Dedifferentiated amniotic fluid mesenchymal stem cell (primary cell): ENCODE measurements at regions not wholly inside any gene's neighbourhood (a gene's known extent, or its start where the extent isn't known, plus 50 kb on each side); places are given as distances from the start of the nearest gene placed in this dataset.

Source experiments
- DNase-seq: peaks from one replicate; pipeline ENCODE4 v3.0.0-alpha.2; 2016; ENCODE audit errors: extremely low spot score

DNA sequence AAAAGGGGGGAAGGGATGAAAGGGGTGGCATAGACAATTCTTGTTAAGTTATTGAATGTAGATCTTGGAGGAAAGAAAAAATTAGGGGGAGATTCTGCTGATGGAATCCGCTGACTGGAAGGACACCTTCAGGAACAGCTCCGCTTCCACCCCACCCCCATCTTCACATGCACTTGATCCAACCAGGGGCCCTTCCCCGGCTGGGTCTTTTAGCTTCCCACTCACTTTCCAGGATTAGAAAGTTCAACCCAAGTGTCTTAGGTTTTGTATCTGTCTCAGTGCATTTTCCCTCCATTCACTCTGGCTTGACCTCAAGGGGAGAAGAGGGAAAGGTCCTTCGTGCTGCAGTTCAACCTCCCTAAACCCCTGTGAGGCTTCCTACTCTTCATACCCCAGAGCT, 141.4 kb downstream of the IRS2 start:
- no peak for DNase-seq

DNA sequence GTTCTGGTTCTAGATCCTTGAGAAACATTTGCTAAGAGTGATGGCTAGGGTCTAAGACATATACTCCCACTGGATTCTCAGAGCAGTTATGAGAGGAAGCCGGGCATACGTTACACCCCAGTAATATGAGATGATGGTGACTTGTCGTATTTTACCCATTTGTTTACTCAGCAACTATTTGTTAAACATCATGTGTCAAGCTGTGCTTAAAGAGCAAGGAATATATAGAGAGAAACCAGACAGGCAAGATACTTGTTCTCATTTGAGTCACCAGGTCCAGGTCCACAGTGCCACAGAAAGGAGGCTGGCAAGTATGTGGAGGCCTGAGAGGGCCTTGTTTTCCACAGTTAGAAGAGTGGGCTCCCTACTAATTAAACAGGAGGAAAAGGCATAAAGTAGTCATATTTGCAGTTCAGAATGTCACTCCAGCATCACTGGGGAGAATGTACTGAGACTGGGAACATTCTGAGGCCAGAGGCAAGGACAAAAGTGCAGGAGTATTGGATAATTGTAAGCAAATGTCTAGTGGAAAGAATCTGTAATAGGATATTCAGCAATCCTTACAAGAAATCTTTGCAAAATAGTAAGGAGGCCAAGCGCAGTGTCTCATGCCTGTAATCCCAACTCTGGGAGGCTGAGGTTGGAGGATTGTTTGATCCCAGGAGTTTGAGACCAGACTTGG, 142.2 kb downstream of the IRS2 start:
- no peak for DNase-seq

DNA sequence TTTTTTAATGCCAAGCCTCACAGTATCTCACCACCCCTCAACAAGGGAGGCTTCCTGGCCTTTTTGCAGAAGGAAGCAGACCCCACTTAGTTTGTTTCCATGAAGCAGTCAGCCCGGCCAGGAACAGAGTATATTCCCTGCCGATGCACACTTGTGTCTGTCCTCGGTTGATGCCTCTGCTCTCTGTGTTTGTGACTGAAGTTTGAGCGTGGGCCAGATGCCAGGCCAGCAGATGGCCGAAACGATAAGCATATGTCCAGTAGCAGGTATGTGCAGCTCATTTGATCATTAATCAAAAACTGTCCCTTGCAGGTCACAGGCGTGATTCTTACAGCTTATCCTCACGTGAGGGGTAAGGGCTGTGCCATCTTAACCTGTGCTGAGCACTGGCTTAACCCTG, 144.0 kb downstream of the IRS2 start:
- no peak for DNase-seq

DNA sequence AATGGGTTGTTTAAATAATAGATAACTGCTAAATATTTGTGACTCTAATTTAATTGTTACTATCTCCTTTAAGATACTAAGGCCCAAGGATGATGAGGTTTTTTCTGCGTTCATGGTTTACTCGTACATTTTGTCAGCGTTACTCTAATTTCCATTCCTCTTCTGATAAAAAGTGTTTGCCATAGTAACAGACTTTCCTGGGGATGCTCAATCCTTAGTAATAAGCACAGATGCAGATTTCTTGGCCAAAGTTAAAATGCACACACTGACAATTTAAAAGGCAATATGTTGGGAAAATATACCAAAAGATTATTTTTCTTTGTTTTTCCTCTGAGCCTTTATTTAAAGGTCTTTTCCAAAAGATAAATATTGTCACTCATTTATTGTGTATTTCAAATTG, 149.6 kb downstream of the IRS2 start:
- no peak for DNase-seq

DNA sequence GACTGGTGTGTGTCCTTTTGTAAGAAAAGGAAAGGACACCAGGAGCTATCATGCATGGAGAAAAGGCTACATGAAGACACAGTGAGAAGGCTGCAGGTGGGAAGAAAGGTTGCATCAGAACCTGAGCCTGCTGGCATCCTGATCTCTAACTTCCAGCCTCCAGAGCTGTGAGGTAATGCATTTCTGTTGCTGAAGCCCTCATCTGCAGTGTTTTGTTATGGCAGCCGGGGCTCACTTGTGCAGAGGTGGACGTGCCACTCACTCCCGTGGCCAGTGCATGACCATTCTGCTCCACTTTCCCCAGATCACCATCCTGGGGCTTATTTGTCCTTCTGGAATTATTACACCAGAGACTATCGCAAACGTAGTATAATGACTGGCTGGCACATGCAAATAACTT, 155.3 kb downstream of the IRS2 start:
- no peak for DNase-seq

DNA sequence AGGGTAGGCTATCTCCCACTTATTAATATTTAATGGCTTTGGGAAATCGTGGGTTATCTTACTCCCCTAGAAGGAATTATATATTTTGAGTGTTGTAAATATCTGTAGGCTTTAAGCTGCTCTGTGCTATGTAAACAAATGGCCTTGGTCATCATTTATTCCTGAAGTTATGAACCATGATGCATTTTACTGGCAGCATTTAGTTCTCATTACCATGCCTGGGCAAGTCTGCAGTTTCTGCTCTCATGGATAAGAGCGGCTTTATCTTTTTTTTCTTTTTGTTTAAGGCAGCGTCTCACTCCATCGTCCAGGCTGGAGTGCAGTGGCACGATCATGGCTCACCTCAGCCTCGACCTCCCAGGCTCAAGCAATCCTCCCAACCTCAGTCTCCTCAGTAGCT, 156.1 kb downstream of the IRS2 start:
- no peak for DNase-seq

DNA sequence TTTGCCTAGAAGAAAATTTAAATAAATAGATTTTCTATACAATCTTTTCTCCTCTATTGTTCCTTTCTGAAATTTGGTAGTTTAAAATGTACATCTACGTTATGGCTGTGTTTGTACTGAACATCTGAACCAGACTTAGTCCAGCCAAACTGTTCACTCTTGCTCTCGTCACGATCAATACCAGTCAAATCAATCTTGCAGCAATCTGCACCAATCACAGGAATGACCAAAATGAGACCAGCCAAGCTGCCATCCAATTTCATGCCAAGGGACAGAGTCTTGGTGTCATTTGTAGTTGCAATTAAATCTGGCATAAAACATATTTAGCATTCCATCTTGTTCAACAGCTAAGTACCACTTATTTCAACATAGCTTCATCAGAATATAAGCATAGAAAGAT, 156.6 kb downstream of the IRS2 start:
- no peak for DNase-seq

DNA sequence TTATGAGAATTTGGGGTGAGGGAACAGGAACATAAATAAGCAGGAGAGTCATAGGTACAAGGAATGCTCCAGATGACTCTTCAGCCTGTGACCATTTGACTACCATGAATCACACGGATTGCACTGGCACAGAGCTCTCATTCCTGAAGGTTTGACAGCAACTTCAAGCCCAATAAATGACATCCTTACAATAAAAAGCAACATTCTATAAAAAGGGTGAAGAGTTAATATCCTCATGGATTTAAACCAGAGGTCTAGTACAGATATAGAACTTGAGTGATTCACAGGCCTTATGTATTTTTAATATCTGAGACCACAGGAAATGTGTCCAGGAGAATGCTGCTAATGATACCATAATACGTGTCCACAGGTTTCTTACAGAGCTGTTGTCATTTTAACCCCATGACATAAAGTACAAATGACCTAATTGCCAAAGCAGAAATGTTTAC, 158.1 kb downstream of the IRS2 start:
- no peak for DNase-seq

DNA sequence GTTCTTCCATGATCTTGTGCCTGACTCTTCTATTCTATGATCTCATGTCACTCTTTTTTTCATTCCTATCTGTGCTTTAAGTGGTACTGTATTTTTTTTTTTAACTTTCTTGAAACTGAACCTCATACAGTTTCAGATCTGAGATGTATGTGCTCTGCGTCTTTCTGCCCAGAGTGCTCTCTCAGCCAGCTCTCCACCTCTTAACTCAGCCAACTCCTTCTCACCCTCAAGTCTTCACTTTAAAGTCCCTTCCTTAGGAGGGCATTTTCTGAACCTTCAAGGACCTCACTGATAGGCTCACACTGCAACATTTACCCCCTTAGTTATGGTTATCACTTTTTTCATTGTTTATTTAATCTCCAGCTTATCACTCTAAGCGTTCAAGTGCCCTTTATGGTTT, 158.7 kb downstream of the IRS2 start:
- no peak for DNase-seq

DNA sequence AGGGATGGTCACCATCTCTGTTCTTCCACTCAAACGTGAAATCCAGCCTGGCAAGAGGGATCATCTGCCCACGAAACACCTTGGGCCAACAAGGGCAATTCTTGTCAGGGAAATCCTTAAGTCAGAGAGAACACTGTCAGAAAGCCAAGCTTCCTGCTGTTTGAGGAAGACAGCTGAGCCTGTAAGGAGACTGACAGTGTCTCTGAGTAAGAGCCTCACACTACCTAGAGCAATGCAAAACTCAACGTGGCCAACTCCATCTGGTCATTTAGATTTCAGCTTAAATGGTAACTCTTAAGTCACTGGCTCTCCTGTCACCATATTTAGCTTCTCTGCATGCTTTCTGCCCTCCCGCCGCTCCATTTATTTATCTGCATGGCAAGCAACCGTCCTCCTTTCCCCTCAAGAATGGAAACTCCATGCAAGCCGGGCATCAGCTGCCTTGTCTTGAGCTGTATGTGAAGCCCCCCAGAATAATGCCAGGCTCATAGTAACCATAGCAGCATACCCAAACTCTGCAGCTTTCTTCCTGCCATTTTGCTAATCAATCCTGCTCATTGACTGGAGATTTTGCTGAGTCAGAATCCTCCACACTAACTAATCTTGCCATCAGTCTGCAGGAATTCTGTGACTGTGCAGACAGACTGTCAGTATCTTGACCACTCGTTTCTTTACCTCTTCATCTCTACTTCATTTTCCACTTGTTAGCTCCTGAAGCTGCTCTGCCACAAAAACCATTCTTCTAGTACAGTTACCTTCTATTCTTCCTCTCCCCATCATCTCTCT, 159.8 kb downstream of the IRS2 start:
- no peak for DNase-seq

DNA sequence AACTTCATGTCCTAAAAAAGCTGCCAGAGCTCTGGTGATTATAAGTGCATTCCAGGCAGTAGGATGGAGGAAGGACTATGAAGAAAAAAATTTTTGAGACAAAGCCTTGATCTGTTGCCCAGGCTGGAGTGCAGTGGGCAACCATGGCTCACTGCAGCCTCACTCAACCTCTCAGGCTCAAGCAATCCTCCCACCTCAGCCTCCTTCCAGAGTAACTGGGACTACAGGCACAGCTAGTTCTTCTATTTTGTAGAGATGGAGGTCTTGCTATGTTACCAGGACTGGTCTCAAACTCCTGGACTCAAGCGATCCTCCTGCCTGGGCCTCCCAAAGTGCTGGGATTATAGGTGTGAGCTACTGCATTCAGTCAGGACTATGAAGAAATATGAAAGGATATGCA, 161.2 kb downstream of the IRS2 start:
- no peak for DNase-seq

DNA sequence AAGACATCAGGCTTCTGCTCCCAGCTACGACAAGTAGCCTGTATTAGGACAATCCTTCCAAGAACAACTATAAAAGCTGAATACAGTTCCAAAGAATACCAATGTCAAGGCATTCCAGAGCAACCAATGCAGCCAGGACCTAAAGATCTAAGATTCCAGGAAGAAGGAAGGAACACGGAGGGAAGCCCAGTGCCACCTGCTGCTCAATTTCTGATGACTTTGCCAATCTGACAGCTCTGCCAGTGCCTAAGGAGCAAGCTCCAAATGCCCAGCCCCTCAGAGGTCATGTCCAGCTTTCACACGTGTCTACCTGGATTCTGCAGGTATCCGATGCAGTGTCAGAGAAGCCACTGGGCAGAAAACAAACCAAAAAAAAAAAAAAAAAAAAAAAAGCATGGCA, 164.4 kb downstream of the IRS2 start:
- DNase-seq: no peak

DNA sequence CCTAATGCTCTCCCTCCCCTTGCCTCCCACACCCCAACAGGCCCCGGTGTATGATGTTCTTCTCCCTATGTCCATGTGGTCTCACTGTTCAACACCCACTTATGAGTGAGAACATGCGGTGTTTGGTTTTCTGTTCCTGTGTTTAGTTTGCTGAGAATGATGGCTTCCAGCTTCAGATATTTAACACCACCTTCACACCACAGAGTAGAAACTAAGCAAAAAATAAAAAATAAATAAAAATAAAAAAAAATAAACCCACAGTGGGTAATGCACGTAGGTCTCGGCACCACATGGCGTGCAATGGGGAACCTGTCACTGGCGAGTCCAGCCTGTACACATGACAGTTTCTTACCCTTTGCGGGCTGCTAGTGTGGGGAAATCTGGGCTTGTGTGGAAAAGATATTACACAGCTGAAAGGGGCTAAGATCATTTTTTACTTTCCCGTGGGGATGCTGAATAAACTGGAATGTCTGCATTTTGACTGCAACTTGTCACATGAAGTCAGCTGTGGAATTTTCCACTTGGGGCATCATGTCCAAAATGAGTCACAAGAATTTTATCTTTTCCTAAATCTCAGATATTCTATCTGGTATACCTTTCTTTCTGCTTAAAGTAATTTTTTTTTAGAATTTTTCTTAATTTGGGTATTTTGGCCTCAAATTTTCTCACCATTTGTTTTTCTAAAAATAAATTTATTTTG, 170.5 kb downstream of the IRS2 start:
- DNase-seq: no peak

DNA sequence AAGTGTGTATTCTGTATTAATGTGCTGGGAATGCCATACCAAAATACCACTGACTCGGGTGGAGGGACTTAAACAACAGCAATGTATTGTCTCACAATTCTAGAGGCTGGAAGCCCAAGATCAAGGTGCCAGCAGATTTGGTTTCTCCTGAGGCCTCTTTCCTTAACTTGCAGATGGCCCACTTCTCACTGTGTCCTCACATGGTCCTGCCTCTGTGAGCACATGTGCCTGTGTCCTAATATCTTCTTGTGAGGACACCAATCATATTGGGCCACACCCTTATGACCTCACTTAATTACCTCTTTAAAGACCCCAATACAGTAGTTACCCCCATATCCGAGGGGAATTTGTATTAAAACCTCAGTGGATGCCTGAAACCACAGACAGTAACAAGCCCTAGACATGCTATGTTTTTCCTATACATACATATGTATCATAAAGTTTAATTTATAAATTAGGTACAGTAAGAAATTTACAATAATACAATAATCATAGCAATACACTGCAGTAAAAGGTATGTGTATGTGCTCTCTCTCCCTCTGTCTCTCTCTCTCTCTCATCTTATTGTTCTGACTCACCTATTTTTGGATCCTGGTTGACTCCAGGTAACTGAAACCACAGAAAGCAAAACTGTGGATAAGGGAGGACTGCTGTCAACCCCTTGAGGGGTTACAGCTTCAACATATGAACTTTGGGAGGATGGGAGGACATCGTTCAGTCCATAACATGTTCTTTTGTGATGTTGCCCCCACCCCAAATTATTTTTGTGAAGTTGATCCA, 174.3 kb downstream of the IRS2 start:
- no peak for DNase-seq

DNA sequence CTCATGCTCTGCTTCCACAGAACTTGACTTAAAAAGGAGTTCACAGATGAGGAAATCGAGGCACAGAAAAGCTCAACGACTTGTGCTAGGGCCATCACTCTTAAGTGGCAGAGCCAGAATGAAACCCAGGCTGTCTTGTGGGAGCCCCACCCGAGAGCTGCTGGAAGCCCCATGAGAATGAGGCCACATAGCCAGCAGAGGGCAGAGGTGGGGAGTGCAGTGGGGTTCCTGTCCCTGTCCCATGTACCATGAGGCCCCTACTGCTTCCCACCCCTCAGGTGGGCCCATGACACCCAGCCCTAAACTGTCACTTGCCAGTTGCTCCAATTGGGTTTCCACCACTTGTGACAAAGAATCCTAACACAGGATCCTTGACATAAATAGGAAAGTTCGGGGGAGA, 175.9 kb downstream of the IRS2 start:
- DNase-seq: no peak

DNA sequence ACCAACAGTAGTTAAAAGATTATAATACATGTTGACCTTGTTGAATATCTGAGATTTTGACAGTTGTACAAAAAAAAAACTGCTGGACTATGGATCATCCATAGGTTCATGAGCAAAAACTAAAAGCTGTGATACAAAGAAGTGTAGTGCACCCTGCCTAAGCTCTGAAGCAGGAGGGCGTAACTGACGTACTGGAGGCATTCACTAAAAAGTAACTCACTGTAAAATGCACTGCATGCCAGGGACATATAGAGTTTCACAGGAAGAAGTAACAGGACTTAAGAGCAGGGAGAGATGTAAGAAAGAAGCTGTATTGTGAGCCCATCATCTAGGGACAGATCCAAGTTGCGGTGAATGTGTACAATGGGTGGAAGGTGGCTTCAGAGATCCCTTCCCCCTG, 177.9 kb downstream of the IRS2 start:
- no peak for DNase-seq

DNA sequence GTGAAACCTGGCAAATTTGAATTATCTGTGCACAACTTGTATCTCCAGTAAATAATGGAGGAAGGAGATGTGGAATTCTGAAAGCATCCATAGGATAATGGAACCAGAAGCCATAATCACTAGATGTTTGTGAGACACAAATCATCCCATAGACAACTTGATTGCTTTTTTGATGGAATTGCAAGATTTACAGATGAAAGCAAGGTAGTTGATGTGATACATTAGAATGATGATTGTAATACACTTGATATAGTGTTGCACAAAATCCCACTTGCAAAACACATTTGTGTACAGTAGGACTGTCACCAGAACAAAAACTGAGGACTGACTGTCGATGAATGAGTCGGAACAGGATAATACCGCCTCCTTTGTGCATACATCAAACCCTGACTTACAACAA, 178.3 kb downstream of the IRS2 start:
- DNase-seq: no peak

DNA sequence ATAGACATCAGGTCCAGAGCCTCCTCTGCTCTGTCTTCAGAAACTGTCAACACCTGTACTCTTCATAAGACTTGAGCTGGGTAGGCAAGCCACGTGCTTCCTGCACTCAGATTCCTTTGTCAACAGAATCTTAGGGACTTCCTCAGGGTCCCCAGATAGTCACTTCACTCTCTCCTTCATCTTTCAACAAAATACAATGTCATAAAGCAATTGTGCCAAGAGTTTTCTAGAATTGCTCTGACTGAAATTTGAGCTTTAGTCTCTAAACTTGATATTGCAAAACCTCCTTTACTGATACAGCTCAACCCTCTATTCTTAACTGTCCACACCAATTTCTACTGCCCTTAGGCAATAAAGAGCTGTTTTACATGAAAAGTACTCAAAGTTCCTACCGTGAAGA, 179.9 kb downstream of the IRS2 start:
- DNase-seq: no peak

DNA sequence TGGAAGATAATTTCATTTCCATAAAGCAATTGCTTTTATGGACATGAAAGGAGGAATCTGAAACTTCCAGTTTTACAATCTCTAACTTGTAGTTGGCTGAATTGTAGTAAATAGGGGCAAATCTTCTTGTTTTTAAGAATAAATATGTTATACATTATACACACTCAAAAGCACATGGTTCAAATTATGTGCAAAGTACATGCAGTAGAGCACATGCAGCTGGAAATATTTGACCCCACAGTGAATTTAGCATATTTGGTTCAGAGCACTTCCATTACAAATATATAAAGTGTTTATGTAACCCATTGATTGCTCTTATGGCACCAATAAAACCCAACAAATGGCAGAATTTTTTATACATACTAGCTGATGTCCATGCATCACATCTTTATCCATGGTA, 180.5 kb downstream of the IRS2 start:
- no peak for DNase-seq

DNA sequence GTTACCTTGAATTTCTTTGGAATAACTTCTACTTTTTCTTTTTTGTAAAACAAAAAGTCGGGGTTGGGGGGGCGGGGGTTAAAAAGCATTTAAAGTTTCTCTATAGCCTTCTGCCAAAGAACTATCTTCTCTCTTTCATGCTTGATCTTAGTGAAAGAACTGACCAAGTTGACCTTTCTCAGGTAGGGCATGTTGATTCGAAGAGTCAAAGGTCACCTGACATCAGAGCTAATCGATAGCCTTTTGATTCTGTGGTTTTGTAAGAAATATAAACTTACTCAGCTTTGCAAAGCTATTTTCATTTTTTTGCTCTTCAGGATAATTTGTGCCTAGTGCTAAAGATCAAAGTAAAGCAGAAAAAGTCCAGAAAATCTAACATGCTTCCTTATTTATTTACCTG, 181.5 kb downstream of the IRS2 start:
- no peak for DNase-seq

DNA sequence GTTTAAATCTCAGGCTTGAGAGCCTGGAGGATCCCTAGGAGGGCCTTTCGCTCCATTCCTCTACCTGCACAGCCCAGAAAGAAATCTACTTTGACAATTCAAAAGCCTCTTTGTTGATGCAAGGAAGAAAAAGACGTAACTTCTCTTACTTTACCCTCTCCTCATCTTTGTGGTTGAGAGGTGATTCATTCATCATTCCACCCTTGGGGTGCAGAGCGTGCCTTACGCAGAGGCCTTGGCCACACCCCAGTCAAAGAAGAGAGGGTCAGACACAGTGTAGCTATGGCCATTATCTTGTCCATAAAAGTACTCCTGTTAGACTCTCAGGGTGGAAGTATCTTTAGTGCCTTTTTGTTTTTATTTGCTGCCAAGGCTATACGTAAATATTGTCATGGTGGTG, 184.0 kb downstream of the IRS2 start:
- no peak for DNase-seq
